ENCODE measurements at regions not wholly inside any gene's neighbourhood (a gene's known extent, or its start where the extent isn't known, plus 50 kb on each side); places are given as distances from the start of the nearest gene placed in this dataset.

DNA sequence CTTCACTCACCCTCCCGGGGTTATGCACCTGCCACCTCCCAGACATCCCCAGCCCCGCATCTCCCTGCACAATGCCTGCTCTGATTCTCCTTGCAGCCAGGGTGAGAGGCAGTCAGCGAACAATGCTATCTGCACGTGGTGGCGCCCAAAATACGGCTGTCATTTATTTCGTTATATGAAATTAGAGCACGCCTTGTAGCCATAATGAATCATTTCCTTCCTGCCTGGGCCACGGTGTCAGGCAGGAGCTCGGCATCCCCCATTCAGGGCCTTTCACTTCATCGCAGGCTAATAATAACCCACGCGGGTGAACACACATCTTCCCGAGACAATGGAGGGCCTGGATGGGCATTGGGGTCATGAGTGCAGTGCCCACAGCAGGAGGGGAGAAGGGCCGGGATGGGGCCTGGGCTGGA lies 143.8 kb upstream of the ZNF507 start:
- TF ChIP-seq CTCF (optimal IDR thresholded peaks at IDR 0.05 in 1 of 3, IDR thresholded peaks at IDR 0.05 in 1 of 3, conservative IDR thresholded peaks at IDR 0.05 in 1 of 3; ENCODE audit: extremely low read depth in 1 of 3, insufficient read depth in 2 of 3, low read length in 3 of 3) = no peak
- TF ChIP-seq EZH2 (IDR thresholded peaks at IDR 0.05; ENCODE audit: low read length) = no peak

Data from keratinocyte (primary cell).